Cardiac muscle cell (in vitro differentiated cells and primary cell): ENCODE measurements at regions not wholly inside any gene's neighbourhood (a gene's known extent, or its start where the extent isn't known, plus 50 kb on each side); places are given as distances from the start of the nearest gene placed in this dataset.
A peak's percentile ranks its signal among the peaks of the same experiment; 100 is the strongest.

ENCODE experiments used
- DNase-seq, 2 donors: peaks; one replicate each; pipeline versions ENCODE4 v3.0.0 to v3.0.0-alpha.2; 2010 to 2017; ENCODE audit warnings: low read depth in 1 of 2, low spot score in 1 of 2
- H3K27ac ChIP-seq: fragments of 200-600 bp; sonication (generic); 2 replicates; pipeline ENCODE4 v1.5.1; 2016
- H3K27me3 ChIP-seq: fragments of 200-600 bp; sonication (generic); 2 replicates; pipeline ENCODE4 v1.6.0; 2016; ENCODE audit warnings: control low read depth
- H3K36me3 ChIP-seq: fragments of 200-600 bp; sonication (generic); 2 replicates; pipeline ENCODE4 v1.5.1; 2016; ENCODE audit warnings: control low read depth
- H3K4me1 ChIP-seq: fragments of 200-600 bp; sonication (generic); 2 replicates; pipeline ENCODE4 v1.8.1; 2017; ENCODE audit warnings: low read depth, mild to moderate bottlenecking, mixed run types
- H3K4me3 ChIP-seq: fragments of 200-600 bp; sonication (generic); 2 replicates; pipeline ENCODE4 v1.5.1; 2016; ENCODE audit warnings: mild to moderate bottlenecking
- H3K9me3 ChIP-seq: fragments of 200-600 bp; sonication (generic); 2 replicates; pipeline ENCODE4 v1.5.1; 2017; ENCODE audit warnings: low read depth, mild to moderate bottlenecking, control low read depth
- CTCF ChIP-seq: IDR thresholded peaks from 2 replicates; pipeline ENCODE4 v1.5.1; 2012; ENCODE audit warnings: low read depth, mild to moderate bottlenecking, low read length

- H3K27me3 ChIP-seq: peaks cover 9% of the 10 kb centered on the region
- peaks cover 16% of the 10 kb centered on the region for H3K4me1 ChIP-seq
- no peaks in the 10 kb centered on the region for H3K36me3 ChIP-seq
- TF ChIP-seq CTCF: no peak
- no peak overlapping the region for H3K27ac ChIP-seq
- DNase-seq: no peak
- H3K4me3 ChIP-seq: no peak overlapping the region
- H3K9me3 ChIP-seq: no peaks in the 10 kb centered on the region
Observed at GRCh38 chr5:169531631-169532030, 51.9 kb upstream of the SPDL1 start.

- peaks cover 16% of the 10 kb centered on the region for H3K4me1 ChIP-seq
- no peaks in the 10 kb centered on the region for H3K36me3 ChIP-seq
- no peak overlapping the region for H3K27ac ChIP-seq
- TF ChIP-seq CTCF: no peak
- no peaks in the 10 kb centered on the region for H3K9me3 ChIP-seq
- DNase-seq: peak in 1 of 2 donors; percentile 84
- no peaks in the 10 kb centered on the region for H3K27me3 ChIP-seq
- H3K4me3 ChIP-seq: no peak overlapping the region
Observed at GRCh38 chr5:169527863-169528262, 55.7 kb upstream of the SPDL1 start.

- Histone ChIP-seq H3K4me1 (peaks cover 16% of the 10 kb centered on the region), H3K27ac (no peak overlapping the region), H3K9me3 (no peaks in the 10 kb centered on the region), H3K27me3 (no peaks in the 10 kb centered on the region), H3K4me3 (no peak overlapping the region), H3K36me3 (no peaks in the 10 kb centered on the region)
- no peak for TF ChIP-seq CTCF
- DNase-seq: no peak
Observed at GRCh38 chr5:169527066-169527465, 56.5 kb upstream of the SPDL1 start.

- H3K9me3 ChIP-seq: no peaks in the 10 kb centered on the region
- no peaks in the 10 kb centered on the region for H3K36me3 ChIP-seq
- H3K27me3 ChIP-seq: no peaks in the 10 kb centered on the region
- H3K4me1 ChIP-seq: no peaks in the 10 kb centered on the region
- H3K27ac ChIP-seq: no peak overlapping the region
- H3K4me3 ChIP-seq: no peak overlapping the region
- DNase-seq: no peak
- no peak for TF ChIP-seq CTCF
Observed at GRCh38 chr5:169522851-169523250, 60.7 kb upstream of the SPDL1 start.

GRCh38 chr5:169521366-169521983 is 62.1 kb upstream of the SPDL1 start:
- H3K9me3 ChIP-seq: no peaks in the 10 kb centered on the region
- H3K36me3 ChIP-seq: no peaks in the 10 kb centered on the region
- no peak overlapping the region for H3K27ac ChIP-seq
- TF ChIP-seq CTCF: no peak
- H3K4me1 ChIP-seq: no peaks in the 10 kb centered on the region
- no peaks in the 10 kb centered on the region for H3K27me3 ChIP-seq
- DNase-seq: peak in 1 of 2 donors; percentile 79
- no peak overlapping the region for H3K4me3 ChIP-seq
